Transverse colon (tissue), 4 donors: ENCODE measurements at regions not wholly inside any gene's neighbourhood (a gene's known extent, or its start where the extent isn't known, plus 50 kb on each side); places are given as distances from the start of the nearest gene placed in this dataset.

Experiments used
- DNase-seq: peaks from one replicate; pipeline ENCODE4 v3.0.0-alpha.2; 2019
- H3K27ac ChIP-seq, 4 donors: fragments of 200-600 bp; sonication (generic); 2 replicates each; pipeline ENCODE4 v1.5.1; 2016 to 2018; ENCODE audit warnings: inconsistent platforms in 4 of 4
- H3K27me3 ChIP-seq: fragments of 200-600 bp; sonication (generic); 2 replicates; pipeline ENCODE4 v1.5.1; 2017; ENCODE audit warnings: inconsistent platforms
- H3K36me3 ChIP-seq, 4 donors: fragments of 200-600 bp; sonication (generic); 2 replicates each; pipeline ENCODE4 v1.5.1; 2017 to 2019; ENCODE audit warnings: inconsistent platforms in 4 of 4
- H3K4me1 ChIP-seq, 4 donors: fragments of 200-600 bp; sonication (generic); 2 replicates each; pipeline ENCODE4 v1.5.1; 2017 to 2020; ENCODE audit warnings: inconsistent platforms in 4 of 4
- H3K4me3 ChIP-seq, 4 donors: fragments of 200-600 bp; sonication (generic); 1 replicate in 1 of 4; 2 replicates in 3 of 4; pipeline versions ENCODE4 v1.5.1 to v1.6.1; 2017 to 2019; ENCODE audit warnings: inconsistent platforms in 4 of 4
- H3K9me3 ChIP-seq, 2 donors: fragments of 200-600 bp; sonication (generic); 2 replicates each; pipeline ENCODE4 v1.5.1; 2017 to 2019; ENCODE audit warnings: inconsistent platforms in 2 of 2
- CTCF ChIP-seq, 5 experiments: fragments of 200-600 bp in 3 of 5; fragments of 450-650 bp in 2 of 5; sonication (generic) in 3 of 5; IDR thresholded peaks; 1 replicate in 2 of 5; 2 replicates in 3 of 5; pipeline ENCODE4 v1.5.1; 2016 to 2017; ENCODE audit warnings: antibody characterized with exemption in 5 of 5, inconsistent platforms in 3 of 5, mild to moderate bottlenecking in 2 of 5, moderate library complexity in 1 of 5
- EP300 ChIP-seq: sonication (generic); formaldehyde crosslinking; IDR thresholded peaks from one replicate; pipeline ENCODE4 v1.6.1; 2017; ENCODE audit warnings: antibody characterized with exemption, low read depth
- POLR2A ChIP-seq: fragments of 450-650 bp; IDR thresholded peaks from one replicate; pipeline ENCODE4 v1.6.1; 2016; ENCODE audit warnings: antibody characterized with exemption, mild to moderate bottlenecking, moderate library complexity
- POLR2AphosphoS5 ChIP-seq, 3 donors: sonication (generic); formaldehyde crosslinking; IDR thresholded peaks; one replicate each; pipeline ENCODE4 v1.6.1; 2016; ENCODE audit warnings: antibody characterized with exemption in 3 of 3
- WGBS, 2 donors: methylation state at CpG; one replicate each; pipeline ENCODE4 v1.1.5; 2018; ENCODE audit warnings: low coverage in 1 of 2; 5-methylcytosine and 5-hydroxymethylcytosine counted together
- in situ Hi-C, 4 donors: fragments of 200-750 bp; cut with MboI; loops; one replicate each; pipeline versions ENCODE4 v1.15.0 to v1.15.1; 2017; ENCODE audit warnings: low sequenced_read_pairs in 3 of 4, low pct_ligation_motif_present in 1 of 4, low pct_unique_long_range_greater_than_20kb in 1 of 4
- intact Hi-C: fragments of 100-400 bp; cut with DNase I; formaldehyde crosslinking; loops from one replicate; pipeline ENCODE4 v1.15.1; 2023; ENCODE audit warnings: low total_unique reads

GRCh38 chr12:73424484-73424883, 1113.2 kb upstream of the ATXN7L3B start:
- Histone ChIP-seq H3K4me1 (no peaks in the 10 kb centered on the region), H3K4me3 (no peak overlapping the region), H3K9me3 (peaks cover 0 to 9% of the 10 kb centered on the region in 2 donors), H3K27ac (no peak overlapping the region), H3K27me3 (no peaks in the 10 kb centered on the region), H3K36me3 (no peaks in the 10 kb centered on the region)
- TF ChIP-seq EP300 (no peak), CTCF (IDR thresholded peaks at IDR 0.05) (no peak), POLR2A (no peak), POLR2AphosphoS5 (IDR thresholded peaks at IDR 0.05) (no peak)
- WGBS, 2 donors, result 45 to 86% methylated on average over 1 to 2 of the region's 2 CpGs
- no peak for DNase-seq
- intact Hi-C loops (no loop called here), in situ Hi-C loops (no loop called here)

GRCh38 chr12:73445658-73446324, 1091.8 kb upstream of the ATXN7L3B start:
- Histone ChIP-seq H3K27ac (no peak overlapping the region), H3K4me1 (no peaks in the 10 kb centered on the region), H3K4me3 (no peak overlapping the region), H3K9me3 (no peaks in the 10 kb centered on the region), H3K36me3 (no peaks in the 10 kb centered on the region), H3K27me3 (no peaks in the 10 kb centered on the region)
- no peak for TF ChIP-seq EP300
- no peak for TF ChIP-seq POLR2A
- no peak for TF ChIP-seq POLR2AphosphoS5 (IDR thresholded peaks at IDR 0.05)
- no peak for TF ChIP-seq CTCF (IDR thresholded peaks at IDR 0.05)
- in situ Hi-C loops, result no loop called here
- WGBS, 2 donors, result 25 to 47% methylated on average over 2 of the region's 2 CpGs
- intact Hi-C loops, result no loop called here
- no peak for DNase-seq

GRCh38 chr12:73452672-73453469, 1084.8 kb upstream of the ATXN7L3B start:
- in situ Hi-C loops, result no loop called here
- DNase-seq, result no peak
- TF ChIP-seq POLR2AphosphoS5 (IDR thresholded peaks at IDR 0.05), result no peak
- TF ChIP-seq CTCF (IDR thresholded peaks at IDR 0.05), result no peak
- TF ChIP-seq EP300, result no peak
- TF ChIP-seq POLR2A, result no peak
- no peaks in the 10 kb centered on the region for H3K27me3 ChIP-seq
- H3K9me3 ChIP-seq, result no peaks in the 10 kb centered on the region
- no peaks in the 10 kb centered on the region for H3K36me3 ChIP-seq
- H3K4me1 ChIP-seq, result no peaks in the 10 kb centered on the region
- H3K4me3 ChIP-seq, result no peak overlapping the region
- WGBS, 2 donors, result 51 to 55% methylated on average over 3 of the region's 3 CpGs
- intact Hi-C loops, result no loop called here
- no peak overlapping the region for H3K27ac ChIP-seq

- no peaks in the 10 kb centered on the region for H3K27me3 ChIP-seq
- H3K36me3 ChIP-seq, result no peaks in the 10 kb centered on the region
- no peak overlapping the region for H3K27ac ChIP-seq
- TF ChIP-seq EP300, result no peak
- no peak for TF ChIP-seq POLR2A
- TF ChIP-seq POLR2AphosphoS5 (IDR thresholded peaks at IDR 0.05), result no peak
- no peak for TF ChIP-seq CTCF (IDR thresholded peaks at IDR 0.05)
- no peaks in the 10 kb centered on the region for H3K4me1 ChIP-seq
- no peak for DNase-seq
- in situ Hi-C loops, result no loop called here
- H3K9me3 ChIP-seq, result no peaks in the 10 kb centered on the region
- H3K4me3 ChIP-seq, result no peak overlapping the region
- intact Hi-C loops, result no loop called here
Observed at GRCh38 chr12:73460212-73460611, 1077.4 kb upstream of the ATXN7L3B start.
